H1 (cell line): ENCODE measurements at regions not wholly inside any gene's neighbourhood (a gene's known extent, or its start where the extent isn't known, plus 50 kb on each side); places are given as distances from the start of the nearest gene placed in this dataset.

Source experiments
- CTCF ChIA-PET: fragments of 300-600 bp; sonication (Branson Sonifier 250); formaldehyde crosslinking; loops from one replicate; lab custom pipeline; 2021; ENCODE audit not compliant: partially characterized antibody; lab: Charles Lee
- POLR2A ChIA-PET: fragments of 300-600 bp; sonication (Branson Sonifier 250); formaldehyde crosslinking; loops from one replicate; lab custom pipeline; 2021; ENCODE audit warnings: inconsistent platforms; ENCODE audit not compliant: partially characterized antibody; lab: Charles Lee
- DNase-seq, 2 experiments: peaks; one replicate each; pipeline versions ENCODE4 v3.0.0 to v3.0.0-alpha.2; 2010 to 2022; ENCODE audit warnings: low spot score in 2 of 2, low read depth in 1 of 2, mixed read lengths in 1 of 2
- FAIRE-seq: peaks from 2 replicates; lab custom pipeline; 2011; peaks lifted over from hg19 to GRCh38; lab: Jason Lieb, UNC
- H2AFZ ChIP-seq: 2 replicates; pipeline ENCODE4 v1.8.1; 2012; ENCODE audit warnings: low read length, inconsistent platforms
- H2AK5ac ChIP-seq: 2 replicates; pipeline ENCODE4 v1.6.1; 2013; ENCODE audit warnings: low read depth, low read length
- H2BK120ac ChIP-seq: replicated peaks from 2 replicates; pipeline ENCODE3; 2013; ENCODE audit warnings: low read depth, low read length, inconsistent platforms
- H2BK12ac ChIP-seq: 2 replicates; pipeline ENCODE4 v1.6.1; 2013; ENCODE audit warnings: low read depth, low read length
- H2BK15ac ChIP-seq: 2 replicates; pipeline ENCODE4 v1.6.1; 2013; ENCODE audit warnings: low read length
- H2BK20ac ChIP-seq: 2 replicates; pipeline ENCODE4 v1.6.1; 2013; ENCODE audit warnings: low read length
- H2BK5ac ChIP-seq: 2 replicates; pipeline ENCODE4 v1.6.1; 2013; ENCODE audit warnings: low read depth, low read length
- H3K14ac ChIP-seq: 2 replicates; pipeline ENCODE4 v1.6.1; 2013; ENCODE audit warnings: inconsistent platforms; ENCODE audit not compliant: insufficient read length
- H3K18ac ChIP-seq: 2 replicates; pipeline ENCODE4 v1.6.1; 2013; ENCODE audit warnings: low read length; ENCODE audit errors: extremely low read depth
- H3K23ac ChIP-seq: 2 replicates; pipeline ENCODE4 v1.6.1; 2013; ENCODE audit warnings: inconsistent platforms; ENCODE audit not compliant: insufficient read length
- H3K23me2 ChIP-seq: 2 replicates; pipeline ENCODE4 v1.6.1; 2013; ENCODE audit warnings: low read depth, low read length
- H3K27ac ChIP-seq: 2 replicates; pipeline ENCODE4 v1.6.1; 2011; ENCODE audit warnings: low read depth, low read length, inconsistent platforms
- H3K27me3 ChIP-seq, 4 experiments: replicated peaks in 1 of 4; 1 replicate in 1 of 4; 2 replicates in 3 of 4; pipeline versions ENCODE4 v1.6.1 to v1.8.1; 2011 to 2013; ENCODE audit warnings: low read length in 3 of 4, mild to moderate bottlenecking in 3 of 4, inconsistent platforms in 2 of 4, mixed read lengths in 2 of 4, moderate library complexity in 1 of 4; ENCODE audit not compliant: control insufficient read depth in 3 of 4, insufficient read depth in 3 of 4; ENCODE audit errors: extremely low read depth in 1 of 4
- H3K36me3 ChIP-seq, 4 experiments: 2 replicates each; pipeline versions ENCODE4 v1.6.1 to v1.8.1; 2011 to 2013; ENCODE audit warnings: mild to moderate bottlenecking in 4 of 4, low read length in 3 of 4, moderate library complexity in 2 of 4, control low read depth in 1 of 4, inconsistent platforms in 1 of 4; ENCODE audit not compliant: insufficient read depth in 4 of 4, control insufficient read depth in 2 of 4
- H3K4ac ChIP-seq: replicated peaks from 2 replicates; pipeline ENCODE3; 2013; ENCODE audit warnings: low read length, low read depth, mixed read lengths, inconsistent platforms; ENCODE audit not compliant: insufficient read length
- H3K4me1 ChIP-seq, 4 experiments: replicated peaks in 1 of 4; 1 replicate in 1 of 4; 2 replicates in 3 of 4; pipeline versions ENCODE4 v1.6.1 to v1.8.1; 2011 to 2013; ENCODE audit warnings: low read length in 3 of 4, inconsistent platforms in 2 of 4, mixed read lengths in 1 of 4; ENCODE audit not compliant: insufficient read depth in 4 of 4, control insufficient read depth in 3 of 4
- H3K4me2 ChIP-seq, 2 experiments: 2 replicates each; pipeline versions ENCODE4 v1.6.1 to v1.8.1; 2011 to 2013; ENCODE audit warnings: low read depth in 2 of 2, low read length in 2 of 2, control low read depth in 1 of 2, inconsistent platforms in 1 of 2, mild to moderate bottlenecking in 1 of 2; ENCODE audit not compliant: insufficient read depth in 1 of 2
- H3K4me3 ChIP-seq, 4 experiments: fragments of 200-600, 300-600 bp in 1 of 4; sonication (generic), shearing (Covaris generic), sonication (Bioruptor Twin) in 1 of 4; 2 replicates each; pipeline versions ENCODE4 v1.5.1 to v1.8.1; 2011 to 2016; ENCODE audit warnings: low read length in 4 of 4, low read depth in 3 of 4, control low read depth in 2 of 4, inconsistent platforms in 2 of 4, mild to moderate bottlenecking in 2 of 4, mixed read lengths in 1 of 4, moderate library complexity in 1 of 4; ENCODE audit not compliant: insufficient read depth in 2 of 4; ENCODE audit errors: extremely low read depth in 1 of 4
- H3K56ac ChIP-seq: replicated peaks from 2 replicates; pipeline ENCODE3; 2013; ENCODE audit warnings: low read depth, mild to moderate bottlenecking, mixed read lengths, low read length, inconsistent platforms; ENCODE audit not compliant: insufficient read length
- H3K79me1 ChIP-seq: 2 replicates; pipeline ENCODE4 v1.6.1; 2013; ENCODE audit warnings: low read depth, low read length, control low read depth
- H3K79me2 ChIP-seq, 2 experiments: 2 replicates each; pipeline versions ENCODE4 v1.6.1 to v1.8.1; 2012 to 2013; ENCODE audit warnings: low read length in 2 of 2, mild to moderate bottlenecking in 2 of 2, inconsistent platforms in 1 of 2; ENCODE audit not compliant: insufficient read depth in 2 of 2, control insufficient read depth in 1 of 2
- H3K9ac ChIP-seq, 4 experiments: replicated peaks in 1 of 4; 1 replicate in 1 of 4; 2 replicates in 3 of 4; pipeline versions ENCODE4 v1.6.1 to v1.8.1; 2011 to 2013; ENCODE audit warnings: low read depth in 3 of 4, low read length in 3 of 4, control low read depth in 2 of 4, mild to moderate bottlenecking in 2 of 4, moderate library complexity in 2 of 4, inconsistent platforms in 1 of 4; ENCODE audit errors: extremely low read depth in 1 of 4
- H3K9me3 ChIP-seq, 2 experiments: 2 replicates each; pipeline versions ENCODE4 v1.6.1 to v1.8.1; 2012 to 2013; ENCODE audit warnings: mild to moderate bottlenecking in 2 of 2, moderate library complexity in 2 of 2, control low read depth in 1 of 2, inconsistent platforms in 1 of 2, low read depth in 1 of 2, low read length in 1 of 2, mixed read lengths in 1 of 2; ENCODE audit not compliant: insufficient read depth in 2 of 2
- H4K20me1 ChIP-seq, 2 experiments: replicated peaks in 1 of 2; 2 replicates each; pipeline versions ENCODE3 to v1.8.1; 2011 to 2013; ENCODE audit warnings: inconsistent platforms in 2 of 2, low read length in 2 of 2, mild to moderate bottlenecking in 1 of 2; ENCODE audit not compliant: insufficient read depth in 2 of 2, control insufficient read depth in 1 of 2
- H4K5ac ChIP-seq: 2 replicates; pipeline ENCODE4 v1.6.1; 2013; ENCODE audit warnings: low read length, low read depth, mixed read lengths, inconsistent platforms; ENCODE audit not compliant: insufficient read length
- H4K8ac ChIP-seq: 2 replicates; pipeline ENCODE4 v1.8.0; 2013; ENCODE audit warnings: mild to moderate bottlenecking, moderate library complexity, low read length, inconsistent platforms; ENCODE audit not compliant: insufficient read depth; ENCODE audit errors: extremely low read depth
- H4K91ac ChIP-seq: replicated peaks from 2 replicates; pipeline ENCODE3; 2013; ENCODE audit warnings: low read length, mixed read lengths, inconsistent platforms; ENCODE audit not compliant: insufficient read length
- BACH1 ChIP-seq: IDR thresholded peaks from 2 replicates; pipeline ENCODE4 v1.6.1; 2012; ENCODE audit warnings: low read length, improper control_type of control experiment
- BCL11A ChIP-seq, 2 experiments: IDR thresholded peaks; one replicate each; pipeline ENCODE4 v1.6.1; 2011; ENCODE audit warnings: low read depth in 2 of 2, low read length in 2 of 2, mild to moderate bottlenecking in 2 of 2
- BRCA1 ChIP-seq: IDR thresholded peaks from 2 replicates; pipeline ENCODE4 v1.6.1; 2012; ENCODE audit warnings: low read depth, low read length, improper control_type of control experiment
- CREB1 ChIP-seq: IDR thresholded peaks from 2 replicates; pipeline ENCODE4 v1.6.1; 2012; ENCODE audit warnings: inconsistent platforms
- CTBP2 ChIP-seq: IDR thresholded peaks from 2 replicates; pipeline ENCODE4 v1.7.0; 2011; ENCODE audit warnings: borderline replicate concordance, mild to moderate bottlenecking, moderate library complexity, mixed read lengths, low read length; ENCODE audit not compliant: insufficient read depth, insufficient read length
- KDM4A ChIP-seq: IDR thresholded peaks from one replicate; pipeline ENCODE4 v1.7.1; 2012; ENCODE audit warnings: low read depth, mild to moderate bottlenecking, moderate library complexity, low read length, inconsistent platforms; ENCODE audit not compliant: severe bottlenecking
- KDM5A ChIP-seq: fragments of 200-600 bp; IDR thresholded peaks from 2 replicates; pipeline ENCODE4 v1.7.1; 2012; ENCODE audit warnings: mild to moderate bottlenecking, low read length, inconsistent platforms, mixed read lengths
- PHF8 ChIP-seq: fragments of 200-600 bp; sonication (generic); conservative IDR thresholded peaks from 2 replicates; pipeline ENCODE4 v1.7.1; 2012; ENCODE audit warnings: low read depth, mild to moderate bottlenecking, inconsistent platforms, low read length, moderate library complexity
- POLR2AphosphoS5 ChIP-seq: IDR thresholded peaks from 2 replicates; pipeline ENCODE4 v1.6.1; 2011; ENCODE audit warnings: low read depth, low read length
- RAD21 ChIP-seq, 2 experiments: IDR thresholded peaks in 1 of 2; conservative IDR thresholded peaks in 1 of 2; 2 replicates each; pipeline ENCODE4 v1.6.1; 2011; ENCODE audit warnings: low read depth in 2 of 2, low read length in 2 of 2, improper control_type of control experiment in 1 of 2, inconsistent platforms in 1 of 2, mild to moderate bottlenecking in 1 of 2, moderate library complexity in 1 of 2
- SIN3A ChIP-seq, 2 experiments: IDR thresholded peaks in 1 of 2; conservative IDR thresholded peaks in 1 of 2; 2 replicates each; pipeline ENCODE4 v1.6.1; 2011 to 2012; ENCODE audit warnings: low read length in 2 of 2, improper control_type of control experiment in 1 of 2, low read depth in 1 of 2, mild to moderate bottlenecking in 1 of 2
- SUZ12 ChIP-seq: fragments of 200-600 bp; sonication (generic); IDR thresholded peaks from 2 replicates; pipeline ENCODE4 v1.6.1; 2012; ENCODE audit warnings: mild to moderate bottlenecking, inconsistent platforms, low read length, moderate library complexity, mixed read lengths
- WGBS, 2 experiments: shearing (Covaris generic) in 1 of 2; methylation state at CpG; one replicate each; pipeline versions ENCODE4 v1.1.6 to v1.1.7; 2013 to 2015; ENCODE audit warnings: low lambda C conversion rate in 2 of 2, mixed read lengths in 2 of 2, inconsistent platforms in 1 of 2, low coverage in 1 of 2, missing lambda C conversion rate in 1 of 2; ENCODE audit not compliant: insufficient replicate concordance in 2 of 2, insufficient coverage in 1 of 2, insufficient read length in 1 of 2; ENCODE audit errors: extremely low coverage in 1 of 2, missing lambda C conversion rate in 1 of 2; 5-methylcytosine and 5-hydroxymethylcytosine counted together

DNA sequence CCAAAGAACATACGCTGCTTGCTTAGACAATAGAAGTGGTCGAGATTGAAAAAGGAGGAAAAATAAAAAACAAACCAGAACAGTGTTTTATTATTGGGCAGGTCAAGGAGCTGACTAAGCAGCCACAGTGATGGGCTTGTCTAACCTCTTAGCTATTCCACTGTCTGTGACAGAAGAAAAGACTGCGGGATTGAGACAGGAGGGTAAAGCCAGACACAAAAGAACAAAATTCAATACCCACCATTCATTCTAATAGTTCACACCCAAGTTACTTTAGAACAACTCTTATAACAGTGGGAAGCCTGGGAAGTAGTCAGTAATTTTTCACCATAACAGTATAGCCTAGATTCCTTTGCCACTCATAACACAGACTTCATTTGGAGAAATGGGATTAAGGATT, 435.4 kb downstream of the MFSD1 start:
- no peaks in the 10 kb centered on the region for H3K79me2 ChIP-seq
- H2BK15ac ChIP-seq = no peak overlapping the region
- ChIA-PET CTCF (interaction anchor here (0.7 to 2.4 kb wide), 3 partner anchors 23 to 376 kb away, joined by 3 to 7 read pairs (median 7); no protein-coding TSS in a partner anchor), POLR2A (no interaction called here)
- no peaks in the 10 kb centered on the region for H3K23me2 ChIP-seq
- 0 out of 7 replicates have a peak, but pooled peaks cover 0 to 5% (median 0%) of the 10 kb centered on the region in 4 experiments for H3K4me1 ChIP-seq
- no peak overlapping the region for H2BK20ac ChIP-seq
- H2BK120ac ChIP-seq = no peak overlapping the region
- no peak overlapping the region for H3K9ac ChIP-seq
- no peak overlapping the region for H3K23ac ChIP-seq
- H2BK5ac ChIP-seq = no peak overlapping the region
- no peaks in the 10 kb centered on the region for H3K9me3 ChIP-seq
- WGBS, 2 experiments = 94% methylated on average over 3 of the region's 3 CpGs; no CpG with 5 or more reads in 1 of the 2 experiments
- no peak overlapping the region for H3K4me3 ChIP-seq
- H3K27me3 ChIP-seq = no peaks in the 10 kb centered on the region
- no peaks in the 10 kb centered on the region for H4K20me1 ChIP-seq
- H2AK5ac ChIP-seq = no peak overlapping the region
- H2BK12ac ChIP-seq = no peak overlapping the region
- H4K8ac ChIP-seq = no peak overlapping the region
- H3K14ac ChIP-seq = no peak overlapping the region
- no peak overlapping the region for H3K18ac ChIP-seq
- no peak overlapping the region for H3K4ac ChIP-seq
- no peaks in the 10 kb centered on the region for H3K36me3 ChIP-seq
- H3K4me2 ChIP-seq = no peak overlapping the region
- DNase-seq (no peak), FAIRE-seq (no peak)
- H4K5ac ChIP-seq = no peak overlapping the region
- H4K91ac ChIP-seq = no peak overlapping the region
- no peak overlapping the region for H2AFZ ChIP-seq
- no peak for TF ChIP-seq POLR2AphosphoS5
- no peak for TF ChIP-seq SIN3A (conservative IDR thresholded peaks at IDR 0.05 in 1 of 2, IDR thresholded peaks at IDR 0.05 in 1 of 2; ENCODE audit: low read depth in 1 of 2, low read length in 2 of 2)
- no peak for TF ChIP-seq BACH1
- TF ChIP-seq BRCA1 = no peak
- TF ChIP-seq CTBP2 = no peak
- no peak for TF ChIP-seq BCL11A (IDR thresholded peaks at IDR 0.05; ENCODE audit: low read depth in 2 of 2, low read length in 2 of 2)
- no peak for TF ChIP-seq KDM4A
- no peak for TF ChIP-seq SUZ12
- TF ChIP-seq PHF8 = no peak
- no peak for TF ChIP-seq RAD21 (IDR thresholded peaks at IDR 0.05 in 1 of 2, conservative IDR thresholded peaks at IDR 0.05 in 1 of 2; ENCODE audit: low read depth in 2 of 2, low read length in 2 of 2)
- no peak for TF ChIP-seq CREB1
- no peak for TF ChIP-seq KDM5A
- no peak overlapping the region for H3K27ac ChIP-seq
- H3K79me1 ChIP-seq = no peaks in the 10 kb centered on the region
- no peak overlapping the region for H3K56ac ChIP-seq
